WTC11 (cell line): ENCODE measurements at regions not wholly inside any gene's neighbourhood (a gene's known extent, or its start where the extent isn't known, plus 50 kb on each side); places are given as distances from the start of the nearest gene placed in this dataset.

Source experiments
- ATAC-seq: fragments of 200-7000 bp; cut with Tn5 transposase; 2 replicates; pipeline ENCODE4 v1.10.0; 2021; ENCODE audit warnings: mild to moderate bottlenecking, moderate library complexity
- CTCF ChIA-PET: fragments of 300-600 bp; sonication (Branson Sonifier 250); formaldehyde crosslinking; loops from one replicate; lab custom pipeline; 2021; ENCODE audit warnings: antibody characterized with exemption; lab: Charles Lee
- POLR2A ChIA-PET: fragments of 350-600 bp; sonication (Branson Sonifier 250); formaldehyde crosslinking; loops from one replicate; lab custom pipeline; 2021; ENCODE audit warnings: antibody characterized with exemption; lab: Charles Lee
- DNase-seq: peaks from one replicate; pipeline ENCODE4 v3.0.0; 2021; ENCODE audit warnings: low spot score
- H3K27ac Mint-ChIP-seq: 2 replicates; pipeline ENCODE4 v1.8.0; 2021; ENCODE audit warnings: mixed read lengths
- H3K27me3 Mint-ChIP-seq: 2 replicates; pipeline ENCODE4 v1.8.0; 2021; ENCODE audit warnings: low read depth, mild to moderate bottlenecking, moderate library complexity, mixed read lengths
- H3K36me3 Mint-ChIP-seq: 2 replicates; pipeline ENCODE4 v1.8.0; 2021; ENCODE audit warnings: mixed read lengths
- H3K4me1 Mint-ChIP-seq: 2 replicates; pipeline ENCODE4 v1.8.0; 2022; ENCODE audit warnings: mixed read lengths
- H3K4me3 Mint-ChIP-seq: 2 replicates; pipeline ENCODE4 v1.8.0; 2021; ENCODE audit warnings: mild to moderate bottlenecking, moderate library complexity, mixed read lengths
- H3K9me3 Mint-ChIP-seq: 2 replicates; pipeline ENCODE4 v1.8.0; 2021; ENCODE audit warnings: mixed read lengths
- ATF1 ChIP-seq: sonication (generic); formaldehyde crosslinking; IDR thresholded peaks from 2 replicates; pipeline ENCODE4 v1.8.1; 2023; ENCODE audit warnings: mild to moderate bottlenecking, moderate library complexity, missing genetic modification reagents
- CBFB ChIP-seq: sonication (generic); formaldehyde crosslinking; IDR thresholded peaks from 2 replicates; pipeline ENCODE4 v1.8.1; 2022; ENCODE audit warnings: mild to moderate bottlenecking, low read depth, missing genetic modification reagents
- CDX4 ChIP-seq: fragments of 250-450 bp; sonication (Bioruptor Pico); IDR thresholded peaks from 2 replicates; pipeline ENCODE4 v1.9.0; 2021; ENCODE audit warnings: moderate library complexity, mild to moderate bottlenecking, inconsistent platforms, borderline replicate concordance
- CREM ChIP-seq: sonication (generic); formaldehyde crosslinking; IDR thresholded peaks from 2 replicates; pipeline ENCODE4 v1.8.1; 2022; ENCODE audit warnings: mild to moderate bottlenecking, missing genetic modification reagents, moderate library complexity
- ERG ChIP-seq: fragments of 250-450 bp; sonication (Bioruptor Pico); IDR thresholded peaks from 2 replicates; pipeline ENCODE4 v1.8.0; 2021; ENCODE audit warnings: mild to moderate bottlenecking
- HMGA2 ChIP-seq: fragments of 250-450 bp; sonication (Bioruptor Pico); IDR thresholded peaks from 2 replicates; pipeline ENCODE4 v1.4.0; 2021; ENCODE audit warnings: mild to moderate bottlenecking, moderate library complexity
- MAX ChIP-seq: sonication (generic); formaldehyde crosslinking; IDR thresholded peaks from 2 replicates; pipeline ENCODE4 v1.8.0; 2022; ENCODE audit warnings: mild to moderate bottlenecking, missing genetic modification reagents
- NFATC4 ChIP-seq: fragments of 250-450 bp; sonication (Bioruptor Pico); IDR thresholded peaks from 2 replicates; pipeline ENCODE4 v1.9.0; 2021; ENCODE audit warnings: mild to moderate bottlenecking
- NR3C1 ChIP-seq: sonication (generic); formaldehyde crosslinking; conservative IDR thresholded peaks from 2 replicates; pipeline ENCODE4 v1.8.1; 2023; ENCODE audit warnings: low read depth, mild to moderate bottlenecking, missing genetic modification reagents
- SP1 ChIP-seq: sonication (generic); formaldehyde crosslinking; conservative IDR thresholded peaks from 2 replicates; pipeline ENCODE4 v1.8.1; 2022; ENCODE audit warnings: missing genetic modification reagents
- TEAD1 ChIP-seq: sonication (generic); formaldehyde crosslinking; IDR thresholded peaks from 2 replicates; pipeline ENCODE4 v1.8.0; 2022; ENCODE audit warnings: mild to moderate bottlenecking, missing genetic modification reagents
- TEAD4 ChIP-seq: sonication (generic); formaldehyde crosslinking; IDR thresholded peaks from 2 replicates; pipeline ENCODE4 v1.8.0; 2022; ENCODE audit warnings: mild to moderate bottlenecking, missing genetic modification reagents
- TP53 ChIP-seq: sonication (generic); formaldehyde crosslinking; IDR thresholded peaks from 2 replicates; pipeline ENCODE4 v1.8.1; 2023; ENCODE audit warnings: mild to moderate bottlenecking, missing genetic modification reagents
- ZBTB21 ChIP-seq: sonication (generic); formaldehyde crosslinking; IDR thresholded peaks from 2 replicates; pipeline ENCODE4 v1.8.1; 2023; ENCODE audit warnings: mild to moderate bottlenecking, missing genetic modification reagents, borderline replicate concordance
- ZBTB43 ChIP-seq: sonication (generic); formaldehyde crosslinking; IDR thresholded peaks from 2 replicates; pipeline ENCODE4 v1.8.1; 2023; ENCODE audit warnings: mild to moderate bottlenecking, missing genetic modification reagents
- ZMAT4 ChIP-seq: fragments of 250-450 bp; sonication (Bioruptor Pico); IDR thresholded peaks from 2 replicates; pipeline ENCODE4 v1.9.0; 2021; ENCODE audit warnings: mild to moderate bottlenecking
- ZNF121 ChIP-seq: sonication (generic); formaldehyde crosslinking; IDR thresholded peaks from 2 replicates; pipeline ENCODE4 v1.8.0; 2023; ENCODE audit warnings: missing genetic modification reagents
- ZNF138 ChIP-seq: sonication (generic); formaldehyde crosslinking; conservative IDR thresholded peaks from 2 replicates; pipeline ENCODE4 v1.8.1; 2022; ENCODE audit warnings: mild to moderate bottlenecking, moderate library complexity, missing genetic modification reagents
- ZNF317 ChIP-seq: sonication (generic); formaldehyde crosslinking; IDR thresholded peaks from 2 replicates; pipeline ENCODE4 v1.8.1; 2023; ENCODE audit warnings: low read depth, mild to moderate bottlenecking, moderate library complexity, missing genetic modification reagents, borderline replicate concordance
- TF ChIP-seq, protein P1 (sequence below): sonication (generic); formaldehyde crosslinking; IDR thresholded peaks from 2 replicates; pipeline ENCODE4 v1.8.1; 2023; ENCODE audit warnings: mild to moderate bottlenecking, moderate library complexity, missing genetic modification reagents
- TF ChIP-seq, protein P2 (sequence below): sonication (generic); formaldehyde crosslinking; IDR thresholded peaks from 2 replicates; pipeline ENCODE4 v1.8.1; 2022; ENCODE audit warnings: low read depth, mild to moderate bottlenecking, moderate library complexity, missing genetic modification reagents, borderline replicate concordance
- TF ChIP-seq, protein P3 (sequence below): sonication (generic); formaldehyde crosslinking; IDR thresholded peaks from 2 replicates; pipeline ENCODE4 v1.8.0; 2022; ENCODE audit warnings: mild to moderate bottlenecking, missing genetic modification reagents
- TF ChIP-seq, protein P4 (sequence below): fragments of 250-450 bp; sonication (Bioruptor Pico); IDR thresholded peaks from 2 replicates; pipeline ENCODE4 v1.9.0; 2021; ENCODE audit warnings: mild to moderate bottlenecking

- TF ChIP-seq, protein P1, sequence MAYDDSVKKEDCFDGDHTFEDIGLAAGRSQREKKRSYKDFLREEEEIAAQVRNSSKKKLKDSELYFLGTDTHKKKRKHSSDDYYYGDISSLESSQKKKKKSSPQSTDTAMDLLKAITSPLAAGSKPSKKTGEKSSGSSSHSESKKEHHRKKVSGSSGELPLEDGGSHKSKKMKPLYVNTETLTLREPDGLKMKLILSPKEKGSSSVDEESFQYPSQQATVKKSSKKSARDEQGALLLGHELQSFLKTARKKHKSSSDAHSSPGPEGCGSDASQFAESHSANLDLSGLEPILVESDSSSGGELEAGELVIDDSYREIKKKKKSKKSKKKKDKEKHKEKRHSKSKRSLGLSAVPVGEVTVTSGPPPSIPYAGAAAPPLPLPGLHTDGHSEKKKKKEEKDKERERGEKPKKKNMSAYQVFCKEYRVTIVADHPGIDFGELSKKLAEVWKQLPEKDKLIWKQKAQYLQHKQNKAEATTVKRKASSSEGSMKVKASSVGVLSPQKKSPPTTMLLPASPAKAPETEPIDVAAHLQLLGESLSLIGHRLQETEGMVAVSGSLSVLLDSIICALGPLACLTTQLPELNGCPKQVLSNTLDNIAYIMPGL (CRISPR knock-in tag) = no peak
- TF ChIP-seq ERG (no peak), SP1 (CRISPR knock-in tag) (no peak), CDX4 (CRISPR knock-in tag) (no peak), TEAD1 (CRISPR knock-in tag) (0 out of 2 replicates have a peak, but pooled peaks have one; percentile 31), ZNF317 (CRISPR knock-in tag) (no peak), ZBTB43 (CRISPR knock-in tag) (no peak), NR3C1 (CRISPR knock-in tag) (no peak), ZBTB21 (CRISPR knock-in tag) (no peak), ZMAT4 (no peak)
- TF ChIP-seq, protein P2, sequence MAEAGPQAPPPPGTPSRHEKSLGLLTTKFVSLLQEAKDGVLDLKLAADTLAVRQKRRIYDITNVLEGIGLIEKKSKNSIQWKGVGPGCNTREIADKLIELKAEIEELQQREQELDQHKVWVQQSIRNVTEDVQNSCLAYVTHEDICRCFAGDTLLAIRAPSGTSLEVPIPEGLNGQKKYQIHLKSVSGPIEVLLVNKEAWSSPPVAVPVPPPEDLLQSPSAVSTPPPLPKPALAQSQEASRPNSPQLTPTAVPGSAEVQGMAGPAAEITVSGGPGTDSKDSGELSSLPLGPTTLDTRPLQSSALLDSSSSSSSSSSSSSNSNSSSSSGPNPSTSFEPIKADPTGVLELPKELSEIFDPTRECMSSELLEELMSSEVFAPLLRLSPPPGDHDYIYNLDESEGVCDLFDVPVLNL (CRISPR knock-in tag) = no peak
- TF ChIP-seq, protein P3, sequence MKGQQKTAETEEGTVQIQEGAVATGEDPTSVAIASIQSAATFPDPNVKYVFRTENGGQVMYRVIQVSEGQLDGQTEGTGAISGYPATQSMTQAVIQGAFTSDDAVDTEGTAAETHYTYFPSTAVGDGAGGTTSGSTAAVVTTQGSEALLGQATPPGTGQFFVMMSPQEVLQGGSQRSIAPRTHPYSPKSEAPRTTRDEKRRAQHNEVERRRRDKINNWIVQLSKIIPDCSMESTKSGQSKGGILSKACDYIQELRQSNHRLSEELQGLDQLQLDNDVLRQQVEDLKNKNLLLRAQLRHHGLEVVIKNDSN = no peak
- TF ChIP-seq, protein P4, sequence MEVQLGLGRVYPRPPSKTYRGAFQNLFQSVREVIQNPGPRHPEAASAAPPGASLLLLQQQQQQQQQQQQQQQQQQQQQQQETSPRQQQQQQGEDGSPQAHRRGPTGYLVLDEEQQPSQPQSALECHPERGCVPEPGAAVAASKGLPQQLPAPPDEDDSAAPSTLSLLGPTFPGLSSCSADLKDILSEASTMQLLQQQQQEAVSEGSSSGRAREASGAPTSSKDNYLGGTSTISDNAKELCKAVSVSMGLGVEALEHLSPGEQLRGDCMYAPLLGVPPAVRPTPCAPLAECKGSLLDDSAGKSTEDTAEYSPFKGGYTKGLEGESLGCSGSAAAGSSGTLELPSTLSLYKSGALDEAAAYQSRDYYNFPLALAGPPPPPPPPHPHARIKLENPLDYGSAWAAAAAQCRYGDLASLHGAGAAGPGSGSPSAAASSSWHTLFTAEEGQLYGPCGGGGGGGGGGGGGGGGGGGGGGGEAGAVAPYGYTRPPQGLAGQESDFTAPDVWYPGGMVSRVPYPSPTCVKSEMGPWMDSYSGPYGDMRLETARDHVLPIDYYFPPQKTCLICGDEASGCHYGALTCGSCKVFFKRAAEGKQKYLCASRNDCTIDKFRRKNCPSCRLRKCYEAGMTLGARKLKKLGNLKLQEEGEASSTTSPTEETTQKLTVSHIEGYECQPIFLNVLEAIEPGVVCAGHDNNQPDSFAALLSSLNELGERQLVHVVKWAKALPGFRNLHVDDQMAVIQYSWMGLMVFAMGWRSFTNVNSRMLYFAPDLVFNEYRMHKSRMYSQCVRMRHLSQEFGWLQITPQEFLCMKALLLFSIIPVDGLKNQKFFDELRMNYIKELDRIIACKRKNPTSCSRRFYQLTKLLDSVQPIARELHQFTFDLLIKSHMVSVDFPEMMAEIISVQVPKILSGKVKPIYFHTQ (CRISPR knock-in tag) = no peak
These were observed 284.5 kb upstream of the USP25 start (continued) for GRCh38 chr21:15445327-15445726.

DNA sequence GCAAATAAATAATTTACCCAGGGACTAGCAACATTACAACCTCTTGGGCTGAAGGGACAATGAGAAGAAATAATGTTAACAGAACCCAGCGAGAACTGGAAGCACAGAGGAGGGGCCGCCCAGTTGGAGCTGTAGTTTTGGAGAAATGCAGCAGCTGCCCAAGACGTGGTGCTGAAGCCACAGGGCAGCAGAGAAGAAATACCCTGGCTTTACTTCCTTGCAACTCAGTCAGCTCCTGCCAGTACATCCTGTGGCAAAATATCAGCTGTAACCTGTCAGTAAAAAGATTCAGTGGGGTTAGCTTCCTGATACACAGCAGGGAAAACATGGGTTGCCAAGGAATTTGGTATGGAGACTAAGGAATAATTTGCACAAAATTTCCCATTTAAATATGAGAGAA is 283.6 kb upstream of the USP25 start:
- peaks cover 25% of the 10 kb centered on the region for H3K36me3 Mint-ChIP-seq
- DNase-seq (peak; percentile 12), ATAC-seq (no peak)
- peaks cover 50% of the 10 kb centered on the region for H3K4me1 Mint-ChIP-seq
- peak overlapping the region; percentile 64 for H3K27ac Mint-ChIP-seq
- POLR2A ChIA-PET = no interaction called here
- H3K27me3 Mint-ChIP-seq = no peaks in the 10 kb centered on the region; the same call in 1 of the 2 replicates
- no peak for TF ChIP-seq CBFB
- TF ChIP-seq TP53 (CRISPR knock-in tag) = no peak
- no peak for TF ChIP-seq NFATC4 (CRISPR knock-in tag)
- TF ChIP-seq CREM (CRISPR knock-in tag) = no peak
- no peak for TF ChIP-seq TEAD4 (CRISPR knock-in tag)
- no peak for TF ChIP-seq ZNF121 (CRISPR knock-in tag)
- TF ChIP-seq NR3C1 (CRISPR knock-in tag) = no peak
- TF ChIP-seq ATF1 = no peak
- no peak for TF ChIP-seq ZNF138 (CRISPR knock-in tag)
- no peak for TF ChIP-seq HMGA2 (CRISPR knock-in tag)
- TF ChIP-seq MAX (CRISPR knock-in tag) = no peak
- TF ChIP-seq, all 79 proteins: peak for 0
- Mint-ChIP-seq H3K4me3 (no peak overlapping the region), H3K9me3 (peaks cover 38% of the 10 kb centered on the region)
- CTCF ChIA-PET = interaction anchor here (1.6 to 2.3 kb wide), 2 partner anchors 22 to 582 kb away, joined by 3 to 6 read pairs; no protein-coding TSS in a partner anchor
